HepG2 (cell line): ENCODE measurements at regions not wholly inside any gene's neighbourhood (a gene's known extent, or its start where the extent isn't known, plus 50 kb on each side); places are given as distances from the start of the nearest gene placed in this dataset.

Experiments used
- CTCF ChIP-seq: sonication (generic); formaldehyde crosslinking; IDR thresholded peaks from 2 replicates; pipeline ENCODE4 v1.5.0; 2020; ENCODE audit warnings: mild to moderate bottlenecking, missing genetic modification reagents, moderate library complexity
- E2F2 ChIP-seq: sonication (generic); formaldehyde crosslinking; IDR thresholded peaks from 2 replicates; pipeline ENCODE4 v1.4.0; 2020; ENCODE audit warnings: missing genetic modification reagents, borderline replicate concordance
- FOXK1 ChIP-seq: sonication (generic); formaldehyde crosslinking; IDR thresholded peaks from 2 replicates; pipeline ENCODE4 v1.4.0; 2020; ENCODE audit warnings: low read depth, missing genetic modification reagents, borderline replicate concordance
- HHEX ChIP-seq: IDR thresholded peaks from 2 replicates; pipeline ENCODE4 v1.6.1; 2016; ENCODE audit warnings: control low read depth
- MAX ChIP-seq: IDR thresholded peaks from 2 replicates; pipeline ENCODE4 v1.6.1; 2012; ENCODE audit warnings: inconsistent platforms
- MYC ChIP-seq: sonication (generic); formaldehyde crosslinking; IDR thresholded peaks from 2 replicates; pipeline ENCODE4 v1.9.0; 2021; ENCODE audit warnings: missing genetic modification reagents, borderline replicate concordance
- POLR2A ChIP-seq, 2 experiments: IDR thresholded peaks; 2 replicates each; pipeline ENCODE4 v1.6.1; 2011; ENCODE audit warnings: low read depth in 2 of 2, low read length in 2 of 2, mild to moderate bottlenecking in 1 of 2, moderate library complexity in 1 of 2; ENCODE audit not compliant: insufficient read depth in 1 of 2
- POLR2AphosphoS5 ChIP-seq: IDR thresholded peaks from 2 replicates; pipeline ENCODE4 v1.6.1; 2012; ENCODE audit warnings: low read depth, low read length
- RBM22 ChIP-seq: fragments of 200-400 bp; formaldehyde crosslinking; optimal IDR thresholded peaks from 2 replicates; pipeline ENCODE3; 2017; ENCODE audit warnings: mild to moderate bottlenecking, low read length, moderate library complexity
- YY1 ChIP-seq: IDR thresholded peaks from 2 replicates; pipeline ENCODE4 v1.6.1; 2011; ENCODE audit warnings: low read length, low read depth, moderate library complexity, mild to moderate bottlenecking; ENCODE audit not compliant: insufficient read depth, insufficient replicate concordance
- ZBTB1 ChIP-seq: sonication (generic); formaldehyde crosslinking; IDR thresholded peaks from 2 replicates; pipeline ENCODE4 v1.4.0; 2020; ENCODE audit warnings: missing genetic modification reagents, borderline replicate concordance
- ZNF619 ChIP-seq: sonication (generic); formaldehyde crosslinking; IDR thresholded peaks from 2 replicates; pipeline ENCODE4 v1.4.0; 2020; ENCODE audit warnings: mild to moderate bottlenecking, missing genetic modification reagents
- TF ChIP-seq, protein P1 (sequence below): sonication (generic); formaldehyde crosslinking; IDR thresholded peaks from 2 replicates; pipeline ENCODE4 v1.4.0; 2020; ENCODE audit warnings: missing genetic modification reagents
- TF ChIP-seq, protein P2 (sequence below): sonication (generic); formaldehyde crosslinking; IDR thresholded peaks from 2 replicates; pipeline ENCODE4 v1.4.0; 2020; ENCODE audit warnings: missing genetic modification reagents

GRCh38 chrX:90040807-90041206 is 119.1 kb downstream of the TGIF2LX start:
- TF ChIP-seq FOXK1 (CRISPR knock-in tag), result no peak
- TF ChIP-seq HHEX (CRISPR knock-in tag), result no peak
- TF ChIP-seq, protein P1, sequence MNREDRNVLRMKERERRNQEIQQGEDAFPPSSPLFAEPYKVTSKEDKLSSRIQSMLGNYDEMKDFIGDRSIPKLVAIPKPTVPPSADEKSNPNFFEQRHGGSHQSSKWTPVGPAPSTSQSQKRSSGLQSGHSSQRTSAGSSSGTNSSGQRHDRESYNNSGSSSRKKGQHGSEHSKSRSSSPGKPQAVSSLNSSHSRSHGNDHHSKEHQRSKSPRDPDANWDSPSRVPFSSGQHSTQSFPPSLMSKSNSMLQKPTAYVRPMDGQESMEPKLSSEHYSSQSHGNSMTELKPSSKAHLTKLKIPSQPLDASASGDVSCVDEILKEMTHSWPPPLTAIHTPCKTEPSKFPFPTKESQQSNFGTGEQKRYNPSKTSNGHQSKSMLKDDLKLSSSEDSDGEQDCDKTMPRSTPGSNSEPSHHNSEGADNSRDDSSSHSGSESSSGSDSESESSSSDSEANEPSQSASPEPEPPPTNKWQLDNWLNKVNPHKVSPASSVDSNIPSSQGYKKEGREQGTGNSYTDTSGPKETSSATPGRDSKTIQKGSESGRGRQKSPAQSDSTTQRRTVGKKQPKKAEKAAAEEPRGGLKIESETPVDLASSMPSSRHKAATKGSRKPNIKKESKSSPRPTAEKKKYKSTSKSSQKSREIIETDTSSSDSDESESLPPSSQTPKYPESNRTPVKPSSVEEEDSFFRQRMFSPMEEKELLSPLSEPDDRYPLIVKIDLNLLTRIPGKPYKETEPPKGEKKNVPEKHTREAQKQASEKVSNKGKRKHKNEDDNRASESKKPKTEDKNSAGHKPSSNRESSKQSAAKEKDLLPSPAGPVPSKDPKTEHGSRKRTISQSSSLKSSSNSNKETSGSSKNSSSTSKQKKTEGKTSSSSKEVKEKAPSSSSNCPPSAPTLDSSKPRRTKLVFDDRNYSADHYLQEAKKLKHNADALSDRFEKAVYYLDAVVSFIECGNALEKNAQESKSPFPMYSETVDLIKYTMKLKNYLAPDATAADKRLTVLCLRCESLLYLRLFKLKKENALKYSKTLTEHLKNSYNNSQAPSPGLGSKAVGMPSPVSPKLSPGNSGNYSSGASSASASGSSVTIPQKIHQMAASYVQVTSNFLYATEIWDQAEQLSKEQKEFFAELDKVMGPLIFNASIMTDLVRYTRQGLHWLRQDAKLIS (CRISPR knock-in tag), result no peak
- TF ChIP-seq, protein P2, sequence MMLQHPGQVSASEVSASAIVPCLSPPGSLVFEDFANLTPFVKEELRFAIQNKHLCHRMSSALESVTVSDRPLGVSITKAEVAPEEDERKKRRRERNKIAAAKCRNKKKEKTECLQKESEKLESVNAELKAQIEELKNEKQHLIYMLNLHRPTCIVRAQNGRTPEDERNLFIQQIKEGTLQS (CRISPR knock-in tag), result no peak
- no peak for TF ChIP-seq MAX
- no peak for TF ChIP-seq POLR2AphosphoS5
- TF ChIP-seq POLR2A (IDR thresholded peaks at IDR 0.05; ENCODE audit: insufficient read depth in 1 of 2, low read depth in 2 of 2, low read length in 2 of 2), result no peak
- TF ChIP-seq CTCF (CRISPR knock-in tag), result no peak
- no peak for TF ChIP-seq YY1
- no peak for TF ChIP-seq ZNF619 (CRISPR knock-in tag)
- TF ChIP-seq ZBTB1 (CRISPR knock-in tag), result no peak
- no peak for TF ChIP-seq MYC (CRISPR knock-in tag)
- TF ChIP-seq E2F2 (CRISPR knock-in tag), result no peak
- TF ChIP-seq RBM22, result no peak
